ENCODE measurements at regions not wholly inside any gene's neighbourhood (a gene's known extent, or its start where the extent isn't known, plus 50 kb on each side); places are given as distances from the start of the nearest gene placed in this dataset.

- DNase-seq (ENCODE audit: low read depth, low spot score), result no peak
- in situ Hi-C loops (cut with HindIII; ENCODE audit: low pct_unique_long_range_greater_than_20kb, low sequenced_read_pairs), result no loop called here
Observed at GRCh38 chr21:28768753-28769152, 223.9 kb downstream of the LTN1 start.

GRCh38 chr21:28767523-28767922 lies 225.2 kb downstream of the LTN1 start:
- in situ Hi-C loops (cut with HindIII; ENCODE audit: low pct_unique_long_range_greater_than_20kb, low sequenced_read_pairs), result no loop called here
- no peak for DNase-seq (ENCODE audit: low read depth, low spot score)

GRCh38 chr21:28763809-28764418 lies 228.8 kb downstream of the LTN1 start:
- in situ Hi-C loops (cut with HindIII; ENCODE audit: low pct_unique_long_range_greater_than_20kb, low sequenced_read_pairs), result no loop called here
- no peak for DNase-seq (ENCODE audit: low read depth, low spot score)

GRCh38 chr21:28762357-28762735 lies 230.3 kb downstream of the LTN1 start:
- DNase-seq (ENCODE audit: low read depth, low spot score), result no peak
- in situ Hi-C loops (cut with HindIII; ENCODE audit: low pct_unique_long_range_greater_than_20kb, low sequenced_read_pairs), result no loop called here

- DNase-seq (ENCODE audit: low read depth, low spot score), result no peak
- in situ Hi-C loops (cut with HindIII; ENCODE audit: low pct_unique_long_range_greater_than_20kb, low sequenced_read_pairs), result no loop called here
Observed at GRCh38 chr21:28761674-28762356, 230.9 kb downstream of the LTN1 start.

GRCh38 chr21:28758883-28759242 lies 233.8 kb downstream of the LTN1 start:
- no peak for DNase-seq (ENCODE audit: low read depth, low spot score)
- in situ Hi-C loops (cut with HindIII; ENCODE audit: low pct_unique_long_range_greater_than_20kb, low sequenced_read_pairs), result no loop called here

- no peak for DNase-seq (ENCODE audit: low read depth, low spot score)
Observed at GRCh38 chr21:28758042-28758882, 234.4 kb downstream of the LTN1 start.

GRCh38 chr21:28754862-28755261 lies 237.8 kb downstream of the LTN1 start:
- in situ Hi-C loops (cut with HindIII; ENCODE audit: low pct_unique_long_range_greater_than_20kb, low sequenced_read_pairs), result no loop called here

More at GRCh38 chr21:28758042-28758882, 234.4 kb downstream of the LTN1 start:
- in situ Hi-C loops (cut with HindIII; ENCODE audit: low pct_unique_long_range_greater_than_20kb, low sequenced_read_pairs), result no loop called here

GRCh38 chr21:28754127-28754611 lies 238.5 kb downstream of the LTN1 start:
- DNase-seq (ENCODE audit: low read depth, low spot score), result peak; percentile 52
- in situ Hi-C loops (cut with HindIII; ENCODE audit: low pct_unique_long_range_greater_than_20kb, low sequenced_read_pairs), result no loop called here

More at GRCh38 chr21:28754862-28755261, 237.8 kb downstream of the LTN1 start:
- no peak for DNase-seq (ENCODE audit: low read depth, low spot score)

- DNase-seq (ENCODE audit: low read depth, low spot score), result peak; percentile 27
- in situ Hi-C loops (cut with HindIII; ENCODE audit: low pct_unique_long_range_greater_than_20kb, low sequenced_read_pairs), result no loop called here
Observed at GRCh38 chr21:28752131-28752530, 240.5 kb downstream of the LTN1 start.

- in situ Hi-C loops (cut with HindIII; ENCODE audit: low pct_unique_long_range_greater_than_20kb, low sequenced_read_pairs), result no loop called here
- DNase-seq (ENCODE audit: low read depth, low spot score), result no peak
Observed at GRCh38 chr21:28751176-28751575, 241.5 kb downstream of the LTN1 start.

- no peak for DNase-seq (ENCODE audit: low read depth, low spot score)
- in situ Hi-C loops (cut with HindIII; ENCODE audit: low pct_unique_long_range_greater_than_20kb, low sequenced_read_pairs), result no loop called here
Observed at GRCh38 chr21:28750565-28750964, 242.1 kb downstream of the LTN1 start.

- in situ Hi-C loops (cut with HindIII; ENCODE audit: low pct_unique_long_range_greater_than_20kb, low sequenced_read_pairs), result no loop called here
Observed at GRCh38 chr21:28749536-28749935, 243.1 kb downstream of the LTN1 start.

GRCh38 chr21:28747464-28747863 lies 245.2 kb downstream of the LTN1 start:
- no peak for DNase-seq (ENCODE audit: low read depth, low spot score)
- in situ Hi-C loops (cut with HindIII; ENCODE audit: low pct_unique_long_range_greater_than_20kb, low sequenced_read_pairs), result no loop called here

More at GRCh38 chr21:28749536-28749935, 243.1 kb downstream of the LTN1 start:
- DNase-seq (ENCODE audit: low read depth, low spot score), result no peak

- DNase-seq (ENCODE audit: low read depth, low spot score), result no peak
Observed at GRCh38 chr21:28746166-28746565, 246.5 kb downstream of the LTN1 start.

GRCh38 chr21:28745131-28746016 lies 247.3 kb downstream of the LTN1 start:
- peak; percentile 84 for DNase-seq (ENCODE audit: low read depth, low spot score)
- in situ Hi-C loops (cut with HindIII; ENCODE audit: low pct_unique_long_range_greater_than_20kb, low sequenced_read_pairs), result no loop called here

More at GRCh38 chr21:28746166-28746565, 246.5 kb downstream of the LTN1 start:
- in situ Hi-C loops (cut with HindIII; ENCODE audit: low pct_unique_long_range_greater_than_20kb, low sequenced_read_pairs), result no loop called here

GRCh38 chr21:28743723-28744122 lies 249.0 kb downstream of the LTN1 start:
- DNase-seq (ENCODE audit: low read depth, low spot score), result no peak
- in situ Hi-C loops (cut with HindIII; ENCODE audit: low pct_unique_long_range_greater_than_20kb, low sequenced_read_pairs), result no loop called here

Data from SK-MEL-5 (cell line).